ENCODE measurements at regions not wholly inside any gene's neighbourhood (a gene's known extent, or its start where the extent isn't known, plus 50 kb on each side); places are given as distances from the start of the nearest gene placed in this dataset.
A peak's percentile ranks its signal among the peaks of the same experiment; 100 is the strongest.

- Histone ChIP-seq H2BK12ac (ENCODE audit: insufficient read length, low read depth, low read length) (no peak overlapping the region), H3K79me1 (ENCODE audit: insufficient read depth, low read depth, low read length, poor library complexity, severe bottlenecking) (no peaks in the 10 kb centered on the region), H4K91ac (ENCODE audit: insufficient read length, low read depth, low read length) (no peak overlapping the region), H3K27me3 (ENCODE audit: insufficient read depth, low read length) (no peaks in the 10 kb centered on the region), H3K79me2 (ENCODE audit: insufficient read depth, low read length) (no peaks in the 10 kb centered on the region), H3K27ac (ENCODE audit: insufficient read length, low read depth, low read length) (no peak overlapping the region), H3K56ac (ENCODE audit: insufficient read length, low read depth, low read length) (no peak overlapping the region), H3K14ac (ENCODE audit: insufficient read depth, low read length) (no peak overlapping the region), H3K23me2 (ENCODE audit: insufficient read length, low read depth, low read length, poor library complexity, severe bottlenecking) (no peaks in the 10 kb centered on the region), H3K23ac (ENCODE audit: insufficient read length, low read depth, low read length) (no peak overlapping the region), H2BK5ac (ENCODE audit: insufficient read length, low read length) (no peak overlapping the region), H2BK20ac (ENCODE audit: low read depth, low read length, poor library complexity, severe bottlenecking) (no peak overlapping the region), H2BK120ac (ENCODE audit: low read depth, low read length, poor library complexity, severe bottlenecking) (no peak overlapping the region), H3K9me3 (ENCODE audit: control insufficient read depth, low read depth, low read length) (no peaks in the 10 kb centered on the region), H2AK5ac (ENCODE audit: insufficient read length, low read length) (no peak overlapping the region), H3K9ac (ENCODE audit: extremely low read depth, insufficient read length, low read length) (no peak overlapping the region), H4K8ac (replicated peaks; ENCODE audit: insufficient read length, low read depth, low read length) (peak overlapping the region; percentile 25), H4K5ac (ENCODE audit: insufficient read length, low read depth, low read length) (peak overlapping the region; percentile 92), H3K4ac (ENCODE audit: low read depth, low read length) (no peak overlapping the region; the same call in 1 of the 2 replicates), H2AFZ (ENCODE audit: low read length) (no peak overlapping the region), H2BK15ac (ENCODE audit: low read depth, low read length) (no peak overlapping the region), H4K20me1 (ENCODE audit: control insufficient read depth, insufficient read depth, insufficient read length) (no peaks in the 10 kb centered on the region), H3T11ph (ENCODE audit: low read length) (no peak overlapping the region), H3K4me1 (ENCODE audit: insufficient read depth, low read length) (0 out of 2 replicates have a peak, but pooled peaks cover 3% of the 10 kb centered on the region), H3K4me2 (ENCODE audit: insufficient read depth, insufficient read length, low read length) (no peak overlapping the region), H3K18ac (ENCODE audit: insufficient read length, low read depth, low read length) (peak overlapping the region; percentile 26)
- no peak for DNase-seq
- Mint-ChIP-seq H3K36me3 (ENCODE audit: insufficient read depth in 1 of 3, low read depth in 3 of 3) (no peaks in the 10 kb centered on the region), H3K4me3 (no peak overlapping the region), H3K27me3 (ENCODE audit: low read depth) (peaks cover 3% of the 10 kb centered on the region; the same call in 1 of the 2 replicates), H3K4me1 (peaks cover 15 to 18% of the 10 kb centered on the region in 2 experiments), H3K27ac (no peak overlapping the region; a peak in 1 of 7 replicates), H3K9me3 (no peaks in the 10 kb centered on the region)
- WGBS (ENCODE audit: extremely low coverage, insufficient read length, low lambda C conversion rate), result no CpG with 5 or more reads among the region's 8 CpGs
- TF ChIP-seq, protein P1, sequence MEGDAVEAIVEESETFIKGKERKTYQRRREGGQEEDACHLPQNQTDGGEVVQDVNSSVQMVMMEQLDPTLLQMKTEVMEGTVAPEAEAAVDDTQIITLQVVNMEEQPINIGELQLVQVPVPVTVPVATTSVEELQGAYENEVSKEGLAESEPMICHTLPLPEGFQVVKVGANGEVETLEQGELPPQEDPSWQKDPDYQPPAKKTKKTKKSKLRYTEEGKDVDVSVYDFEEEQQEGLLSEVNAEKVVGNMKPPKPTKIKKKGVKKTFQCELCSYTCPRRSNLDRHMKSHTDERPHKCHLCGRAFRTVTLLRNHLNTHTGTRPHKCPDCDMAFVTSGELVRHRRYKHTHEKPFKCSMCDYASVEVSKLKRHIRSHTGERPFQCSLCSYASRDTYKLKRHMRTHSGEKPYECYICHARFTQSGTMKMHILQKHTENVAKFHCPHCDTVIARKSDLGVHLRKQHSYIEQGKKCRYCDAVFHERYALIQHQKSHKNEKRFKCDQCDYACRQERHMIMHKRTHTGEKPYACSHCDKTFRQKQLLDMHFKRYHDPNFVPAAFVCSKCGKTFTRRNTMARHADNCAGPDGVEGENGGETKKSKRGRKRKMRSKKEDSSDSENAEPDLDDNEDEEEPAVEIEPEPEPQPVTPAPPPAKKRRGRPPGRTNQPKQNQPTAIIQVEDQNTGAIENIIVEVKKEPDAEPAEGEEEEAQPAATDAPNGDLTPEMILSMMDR (conservative IDR thresholded peaks at IDR 0.05), result peak; percentile 30; the same call in 2 of the 3 replicates
Measured at GRCh38 chr11:45485070-45485707, 180.2 kb downstream of the CHST1 start.

Measured in H9 (cell line).